IPS-18c (cell line): ENCODE measurements at regions not wholly inside any gene's neighbourhood (a gene's known extent, or its start where the extent isn't known, plus 50 kb on each side); places are given as distances from the start of the nearest gene placed in this dataset.

ENCODE experiments used
- H3K4me3 ChIP-seq: 2 replicates; pipeline ENCODE4 v1.7.0; 2013; ENCODE audit warnings: low read depth, mild to moderate bottlenecking, low read length, moderate library complexity; ENCODE audit not compliant: insufficient read depth
- H3K9me3 ChIP-seq: one replicate; pipeline ENCODE4 v1.6.1; 2013; ENCODE audit warnings: mild to moderate bottlenecking, low read length, moderate library complexity; ENCODE audit not compliant: control insufficient read depth, insufficient read depth

DNA sequence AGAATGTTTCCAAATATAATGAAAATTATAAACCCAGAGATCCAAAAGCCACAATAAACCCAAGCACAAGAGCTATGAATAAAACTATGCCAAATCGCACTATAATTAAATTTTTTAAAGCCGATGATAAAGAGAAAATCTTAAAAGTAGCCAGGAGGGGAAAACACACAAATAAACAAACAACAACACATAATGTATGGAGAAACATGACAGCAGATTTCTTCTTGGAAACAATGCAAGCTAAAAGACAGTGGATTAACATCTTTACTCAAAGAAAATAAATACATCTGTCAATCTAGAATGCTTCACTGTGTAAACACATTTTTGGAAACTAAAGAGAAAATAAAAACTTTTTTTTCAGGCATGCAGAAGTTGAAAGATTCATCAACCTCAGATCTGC is 53.0 kb upstream of the SMOX start:
- peaks cover 2% of the 10 kb centered on the region for H3K9me3 ChIP-seq

DNA sequence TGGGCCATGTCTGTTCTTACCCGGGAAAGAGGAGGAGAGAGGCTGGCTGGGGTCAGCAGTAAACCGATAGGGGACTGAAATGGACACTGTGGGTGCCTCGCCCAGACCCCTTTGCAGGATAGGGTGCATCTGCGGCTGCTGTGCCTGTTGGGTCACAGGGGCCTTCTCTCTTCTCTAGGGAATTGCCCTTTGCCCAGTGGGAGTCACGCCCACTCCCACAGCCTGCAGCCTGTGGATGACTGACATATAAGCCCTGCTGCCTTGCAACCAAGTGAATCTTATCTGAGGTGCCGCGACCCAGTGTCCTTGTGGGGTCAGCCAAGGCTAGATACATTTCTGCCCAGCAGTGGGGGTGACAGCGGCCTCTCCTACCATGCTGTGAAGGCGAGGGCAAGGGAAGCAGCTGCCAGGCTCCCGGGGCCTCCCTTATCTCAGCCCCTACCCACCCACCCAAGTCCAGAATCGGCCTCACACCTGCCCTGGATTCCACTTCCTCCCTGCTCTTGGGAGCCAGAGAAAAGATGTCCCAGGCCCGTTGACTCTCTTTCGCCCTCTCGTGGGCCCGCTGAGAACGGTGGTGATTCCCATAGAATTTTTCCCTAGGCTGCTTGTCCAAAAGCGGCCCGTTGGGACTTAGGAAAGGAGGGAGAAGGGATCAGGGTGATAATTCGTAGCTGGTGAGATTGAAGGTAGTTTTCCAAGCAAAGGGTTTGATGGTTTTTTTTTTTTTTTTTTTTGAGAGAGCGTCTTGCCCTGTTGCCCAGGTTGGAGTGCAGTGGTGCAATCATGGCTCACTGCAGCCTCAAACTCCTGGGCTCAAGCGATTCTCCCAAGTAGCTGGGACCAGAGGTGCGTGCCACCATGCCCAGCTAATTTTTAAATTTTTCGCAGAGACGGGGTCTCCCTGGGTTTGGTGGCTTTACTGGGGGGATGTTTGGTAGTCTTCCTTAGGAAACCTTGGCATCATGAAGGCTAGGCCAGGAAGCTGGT is 56.8 kb upstream of the SMOX start:
- Histone ChIP-seq H3K9me3 (no peaks in the 10 kb centered on the region), H3K4me3 (no peak overlapping the region)

More for the DNA sequence above, 53.0 kb upstream of the SMOX start:
- no peak overlapping the region for H3K4me3 ChIP-seq

DNA sequence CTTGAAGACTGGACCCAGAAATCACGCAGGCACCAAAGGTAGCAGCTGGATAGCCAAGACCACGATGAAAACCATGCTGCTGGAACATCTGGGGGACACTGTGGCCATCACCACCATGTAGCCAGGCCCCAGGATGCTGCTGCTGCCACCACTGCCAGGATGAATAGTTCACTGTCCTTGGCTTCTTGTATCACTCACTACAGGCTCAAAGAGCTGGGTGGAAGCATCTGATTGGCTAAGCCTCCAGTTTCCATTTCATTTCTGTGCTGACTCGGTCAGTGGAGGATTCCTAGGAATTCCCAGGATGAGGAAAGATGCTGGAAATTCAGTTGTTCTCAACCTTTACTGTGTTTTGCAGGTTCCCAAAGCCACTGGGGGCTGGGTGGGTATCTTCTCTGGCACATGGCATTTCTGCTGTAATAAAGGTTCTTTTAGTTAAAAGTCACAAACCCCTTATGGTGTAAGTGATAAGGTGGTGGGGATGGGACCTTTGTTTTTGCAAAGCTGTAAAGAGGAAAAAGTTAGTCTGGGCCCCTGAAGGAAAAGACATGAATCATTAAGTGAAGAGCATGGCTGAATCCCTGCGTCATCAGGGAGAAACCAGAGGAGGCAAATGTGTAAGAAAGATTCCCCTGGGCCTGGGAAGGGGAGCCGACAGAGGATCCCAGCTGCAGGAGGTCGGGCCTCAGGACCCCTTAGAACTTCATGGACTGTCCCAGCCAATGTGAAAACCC is 57.7 kb upstream of the SMOX start:
- Histone ChIP-seq H3K4me3 (no peak overlapping the region), H3K9me3 (no peaks in the 10 kb centered on the region)

DNA sequence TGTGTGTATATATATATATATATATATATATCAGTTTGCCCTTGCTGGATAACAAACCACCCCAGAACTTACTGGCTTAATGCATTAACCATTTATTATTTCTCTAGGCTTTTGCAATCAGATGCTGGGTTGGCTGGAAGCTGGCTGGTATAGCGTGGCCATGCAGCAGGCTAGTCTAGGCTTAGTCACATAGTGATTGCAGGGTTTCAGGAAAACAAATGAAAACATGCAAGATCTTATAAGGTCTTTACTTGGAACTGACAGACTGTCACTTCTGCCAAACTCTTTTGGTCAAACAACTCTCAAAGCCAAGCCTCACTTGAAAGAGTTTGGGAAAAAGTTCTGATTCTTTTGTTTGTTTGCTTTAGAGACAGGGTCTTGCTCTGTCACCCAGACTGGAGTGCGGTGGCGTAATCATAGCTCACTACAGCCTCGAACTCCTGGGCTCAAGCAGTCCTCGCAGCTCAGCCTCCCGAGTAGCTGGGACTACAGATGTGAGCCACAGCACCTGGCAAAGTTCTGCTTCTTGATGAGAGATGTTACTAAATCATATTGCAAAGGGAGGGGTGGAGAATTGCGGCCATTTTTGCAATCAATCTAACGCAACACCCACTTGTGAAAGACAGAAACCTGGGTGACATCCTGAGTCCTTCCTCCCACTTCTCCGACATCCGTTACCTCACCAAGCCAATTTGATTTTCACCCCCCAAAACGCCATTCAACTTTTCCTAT is 58.7 kb upstream of the SMOX start:
- Histone ChIP-seq H3K4me3 (no peak overlapping the region), H3K9me3 (no peaks in the 10 kb centered on the region)

DNA sequence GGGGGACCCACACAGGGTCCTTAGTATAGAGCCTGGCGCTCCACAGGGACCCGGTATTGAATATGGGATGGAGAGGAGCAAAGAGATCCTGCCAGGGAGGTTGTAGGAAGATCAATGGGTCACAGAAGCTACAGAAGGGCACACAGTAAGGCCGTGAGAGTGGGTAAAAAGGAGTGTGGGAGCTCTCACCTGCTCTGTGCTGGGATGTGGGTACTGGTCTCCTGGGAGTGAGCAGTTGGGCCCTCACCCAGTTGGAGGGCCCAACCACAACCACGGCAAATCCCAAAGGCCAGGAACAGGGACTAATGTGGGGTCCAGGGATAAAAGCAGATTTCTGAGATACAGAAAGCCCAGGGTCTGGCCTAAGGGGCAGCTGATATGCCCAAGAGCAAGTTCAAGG is 59.9 kb upstream of the SMOX start:
- no peak overlapping the region for H3K4me3 ChIP-seq
- no peaks in the 10 kb centered on the region for H3K9me3 ChIP-seq

DNA sequence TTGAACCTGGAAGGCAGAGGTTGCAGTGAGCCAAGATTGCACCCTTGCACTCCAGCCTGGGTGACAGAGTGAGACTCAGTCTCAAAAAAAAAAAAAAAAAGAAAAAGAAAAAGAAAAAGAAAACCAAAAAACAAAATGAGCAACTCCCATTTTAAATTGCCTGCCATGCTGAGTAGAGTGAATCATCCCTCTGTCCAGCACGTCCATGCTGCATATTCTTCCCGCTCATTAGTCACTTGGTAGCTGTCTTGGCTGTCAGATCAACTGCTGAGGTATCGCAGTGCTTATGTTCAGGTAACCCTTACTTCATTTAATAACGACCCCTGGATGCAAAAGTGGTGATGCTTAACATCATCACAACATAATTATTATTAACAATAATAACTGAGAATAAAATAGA is 60.7 kb upstream of the SMOX start:
- Histone ChIP-seq H3K9me3 (no peaks in the 10 kb centered on the region), H3K4me3 (no peak overlapping the region)

DNA sequence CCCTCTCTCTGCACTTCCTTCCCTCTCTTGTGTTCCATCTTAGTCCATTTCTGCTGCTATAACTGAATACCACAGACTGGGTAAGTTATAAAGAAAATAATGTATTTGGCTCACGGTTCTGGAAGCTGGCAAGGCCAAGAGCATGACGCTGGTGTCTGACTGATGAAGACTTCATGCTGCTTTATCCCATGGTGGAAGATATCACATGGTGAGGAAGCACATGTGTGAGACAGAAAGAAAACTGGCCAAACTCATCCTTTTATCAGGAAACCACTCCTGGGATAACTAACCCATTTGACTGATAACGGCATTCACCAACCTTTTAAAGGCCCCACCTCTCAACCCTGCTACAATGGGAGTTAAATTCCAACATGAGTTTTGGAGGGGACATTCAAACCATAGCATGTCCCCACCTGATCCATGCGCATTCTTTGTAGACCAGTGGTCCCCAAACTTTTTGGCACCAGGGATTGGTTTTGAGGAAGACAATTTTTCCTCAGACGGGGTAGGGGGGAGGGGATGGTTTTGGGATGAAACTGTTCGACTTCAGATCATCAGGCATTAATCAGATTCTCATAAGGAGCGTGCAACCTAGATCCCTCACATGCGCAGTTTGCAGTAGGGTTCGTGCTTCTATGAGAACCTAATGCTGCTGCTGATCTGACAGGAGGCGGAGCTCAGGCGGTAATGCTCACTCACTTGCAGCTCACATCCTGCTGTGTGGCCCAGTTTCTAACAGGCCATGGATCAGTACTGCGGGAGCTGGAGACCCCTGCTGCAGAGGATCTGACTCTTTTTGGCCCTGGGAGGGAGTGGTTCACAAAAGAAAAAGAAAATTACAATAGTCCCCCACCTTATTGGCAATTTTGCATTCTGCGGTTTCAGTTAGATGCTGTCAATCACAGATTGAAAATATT is 61.6 kb upstream of the SMOX start:
- Histone ChIP-seq H3K4me3 (no peak overlapping the region), H3K9me3 (no peaks in the 10 kb centered on the region)

DNA sequence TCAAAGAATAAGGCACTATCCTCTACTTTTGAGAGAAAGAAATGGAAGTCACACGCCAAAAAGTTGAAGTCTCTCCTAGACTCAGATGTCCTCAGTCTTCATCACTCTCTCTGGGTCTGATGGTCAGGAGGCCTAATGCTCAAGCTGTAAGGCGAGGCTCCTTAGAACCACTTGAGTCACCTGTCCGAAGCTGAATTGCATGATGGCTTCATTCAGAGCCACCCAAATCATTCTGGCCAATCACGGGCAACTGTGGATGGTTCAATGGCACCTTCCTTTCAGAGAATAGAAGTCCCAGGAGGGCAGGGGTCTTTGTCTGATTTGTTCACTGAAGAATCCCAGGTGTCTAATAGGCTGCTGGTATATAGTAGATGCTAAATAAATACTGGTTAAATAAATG is 63.9 kb upstream of the SMOX start:
- Histone ChIP-seq H3K9me3 (no peaks in the 10 kb centered on the region), H3K4me3 (no peak overlapping the region)

DNA sequence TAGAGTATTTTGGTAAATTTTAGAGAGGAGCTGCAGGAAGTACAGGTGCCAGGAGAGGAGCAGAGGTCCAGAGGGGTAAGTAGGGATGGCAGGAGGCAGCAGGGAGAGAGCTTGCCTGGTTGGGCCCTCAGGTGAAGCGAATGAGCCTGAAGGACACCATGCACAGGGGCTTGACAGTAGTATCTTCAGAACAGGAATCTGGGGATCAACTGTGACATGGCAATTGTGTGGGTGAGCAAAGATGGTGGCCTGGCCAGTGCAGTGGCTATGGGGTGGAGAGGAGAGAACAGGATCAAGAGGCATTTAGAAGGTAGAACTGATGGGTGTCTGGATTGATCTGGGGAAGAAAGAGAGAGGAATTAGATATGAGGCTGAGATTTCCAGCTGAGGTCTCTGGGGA is 64.5 kb upstream of the SMOX start:
- no peaks in the 10 kb centered on the region for H3K9me3 ChIP-seq

DNA sequence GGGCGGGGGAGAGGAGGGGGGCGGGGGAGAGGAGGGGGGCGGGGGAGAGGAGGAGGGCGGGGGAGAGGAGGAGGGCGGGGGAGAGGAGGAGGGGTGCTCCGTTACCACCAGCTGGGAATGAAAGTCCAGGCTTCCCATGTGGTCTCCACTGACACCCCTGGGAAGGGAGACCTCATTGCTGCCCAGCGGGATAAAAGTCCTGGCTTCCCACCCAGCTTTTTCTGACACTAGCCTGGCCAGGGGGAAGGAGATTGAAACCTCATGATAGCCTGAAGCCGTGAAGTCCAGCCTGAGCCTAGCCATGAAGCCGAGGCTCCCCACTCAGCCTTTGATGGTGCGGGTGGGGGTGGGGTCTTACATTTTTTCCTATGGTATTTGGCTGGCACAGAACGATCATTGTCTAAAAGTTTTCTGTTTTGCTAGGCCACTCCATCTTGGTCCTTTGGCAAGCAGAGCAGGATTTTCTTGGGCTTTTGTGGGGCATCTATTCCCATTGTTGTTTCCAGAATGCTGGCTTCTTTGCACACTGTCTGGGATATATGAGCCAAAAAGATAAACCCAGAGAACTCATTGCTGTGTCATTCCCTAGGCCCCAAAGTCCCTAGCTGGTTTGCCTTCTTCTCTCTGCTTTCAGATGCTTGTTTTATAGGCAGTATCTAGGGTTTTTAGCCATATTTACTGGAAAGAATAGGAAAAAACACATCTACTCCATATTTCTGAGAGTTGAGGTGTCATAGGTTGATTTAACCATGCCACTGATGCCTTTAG is 65.3 kb upstream of the SMOX start:
- no peaks in the 10 kb centered on the region for H3K9me3 ChIP-seq
- H3K4me3 ChIP-seq: no peak overlapping the region

More for the DNA sequence above, 64.5 kb upstream of the SMOX start:
- H3K4me3 ChIP-seq: no peak overlapping the region

DNA sequence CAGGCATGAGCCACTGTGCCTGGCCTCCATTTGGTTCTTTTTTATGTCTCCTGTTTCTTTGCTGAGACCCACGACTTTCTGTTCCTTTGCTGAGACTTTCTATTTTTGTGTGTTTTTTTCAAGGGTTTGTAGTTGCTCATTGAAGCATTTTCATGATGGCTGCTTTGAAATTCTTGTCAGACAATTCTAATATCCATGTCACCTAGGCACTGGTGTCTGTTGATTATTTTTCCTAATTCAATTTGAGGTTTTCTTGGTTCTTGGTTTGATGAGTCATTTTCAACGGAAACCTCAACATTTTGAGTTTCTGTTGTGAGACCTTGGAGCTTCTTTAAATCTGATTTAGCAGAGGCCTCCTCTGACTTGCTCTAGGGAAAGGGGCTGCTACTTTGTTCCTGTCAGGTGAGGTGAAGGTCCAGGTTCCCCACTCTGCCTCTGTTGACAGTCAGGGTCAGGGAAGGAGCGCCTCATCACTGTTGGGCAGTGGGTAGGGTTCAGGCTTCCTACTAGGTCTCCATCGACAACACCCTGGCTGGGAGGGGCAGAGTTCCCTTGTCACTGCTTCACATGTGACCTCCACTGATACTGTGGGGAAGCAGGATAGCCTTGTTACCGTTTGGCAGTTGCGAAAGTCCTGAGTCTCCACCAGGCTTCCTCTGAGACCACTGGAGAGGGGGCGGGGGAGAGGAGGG is 66.1 kb upstream of the SMOX start:
- no peaks in the 10 kb centered on the region for H3K9me3 ChIP-seq
- peak overlapping the region; percentile 26; the same call in 1 of the 2 replicates for H3K4me3 ChIP-seq

DNA sequence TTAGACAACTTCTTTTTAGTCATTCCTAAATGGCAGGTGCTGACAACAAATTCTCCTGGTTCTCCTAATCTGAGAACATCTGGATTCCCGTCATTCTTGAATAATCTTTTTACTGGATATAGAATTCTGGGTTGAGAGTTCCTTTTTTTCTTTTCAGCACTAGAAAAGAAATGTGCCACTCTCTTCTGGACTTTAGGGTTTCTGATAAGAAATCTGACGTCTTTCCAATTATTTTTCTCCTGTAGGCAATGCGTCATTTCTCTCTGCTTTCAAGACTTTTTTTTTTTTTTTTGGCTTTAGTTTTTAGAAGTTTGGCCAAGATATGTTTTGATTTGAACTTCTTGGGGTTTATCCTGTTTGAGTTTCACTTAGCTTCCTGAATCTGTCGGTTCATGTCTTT is 66.1 kb upstream of the RNF24 start:
- H3K9me3 ChIP-seq: no peaks in the 10 kb centered on the region
- H3K4me3 ChIP-seq: no peak overlapping the region

DNA sequence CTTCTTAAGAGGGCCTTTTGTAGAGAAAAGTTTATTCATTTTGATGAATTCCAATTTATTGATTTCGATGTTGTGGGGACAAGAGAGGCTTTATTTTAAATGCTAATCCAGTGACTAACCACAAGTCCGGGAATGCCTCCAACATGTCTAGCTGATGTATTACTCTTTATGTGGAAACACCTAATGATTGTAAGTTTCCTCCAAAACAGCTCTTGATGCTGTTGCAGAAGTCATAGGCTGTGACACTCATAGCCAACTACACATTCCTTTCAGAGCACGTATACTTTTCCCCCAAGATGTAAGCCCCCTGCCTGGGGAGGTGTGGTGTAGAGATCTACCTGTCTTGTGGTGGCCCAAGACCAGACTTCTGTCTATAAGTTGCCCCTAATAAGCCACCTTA is 61.3 kb upstream of the RNF24 start:
- H3K9me3 ChIP-seq: no peaks in the 10 kb centered on the region
- H3K4me3 ChIP-seq: no peak overlapping the region

DNA sequence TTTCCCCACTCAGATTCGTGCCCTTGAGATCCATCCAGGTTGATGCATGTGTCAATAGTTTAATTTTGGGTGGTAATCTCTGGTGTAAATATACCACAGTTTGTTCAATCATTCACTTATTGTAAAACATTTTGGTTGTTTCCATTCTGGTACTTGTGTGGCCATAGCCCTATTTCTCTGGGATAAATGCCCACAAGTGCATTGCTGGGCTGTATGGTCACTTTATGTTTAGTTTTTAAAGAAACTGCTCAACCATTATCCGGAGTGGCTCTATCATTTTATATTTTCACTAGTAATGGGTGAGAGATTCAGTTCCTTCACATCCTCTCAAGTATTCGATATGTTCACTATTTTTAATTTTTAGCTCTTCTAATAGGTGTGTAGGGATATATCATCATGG is 60.7 kb upstream of the RNF24 start:
- H3K9me3 ChIP-seq: no peaks in the 10 kb centered on the region

DNA sequence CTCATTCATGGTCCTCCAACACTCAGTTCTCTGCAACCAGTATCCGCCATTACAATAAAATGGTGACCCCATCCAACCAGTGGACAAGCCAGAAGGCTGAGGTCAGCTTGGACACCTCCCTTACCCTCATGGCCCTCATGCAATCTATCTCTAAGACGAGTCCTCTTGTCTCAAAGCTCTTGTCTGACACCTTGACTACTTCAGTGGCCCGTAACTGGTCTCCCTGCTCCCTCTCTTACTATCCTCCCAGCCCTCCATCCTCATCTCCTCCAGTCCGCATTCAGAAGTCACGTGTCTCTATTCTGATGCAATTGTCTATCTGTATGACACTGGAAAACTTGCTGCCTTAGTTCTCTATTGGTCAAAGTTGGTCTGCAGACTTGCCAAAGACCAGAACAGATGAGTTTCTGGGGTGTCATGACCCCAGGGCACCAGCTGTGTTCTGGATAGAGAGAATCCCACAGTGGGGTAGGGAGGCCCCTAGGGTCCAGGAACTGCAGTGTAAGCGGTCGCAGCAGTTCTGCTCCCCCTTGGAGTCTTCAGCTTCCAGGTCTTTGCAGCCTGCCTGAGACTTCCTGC is 59.6 kb upstream of the RNF24 start:
- no peaks in the 10 kb centered on the region for H3K9me3 ChIP-seq
- no peak overlapping the region for H3K4me3 ChIP-seq

More for the DNA sequence above, 60.7 kb upstream of the RNF24 start:
- no peak overlapping the region for H3K4me3 ChIP-seq
